A673 (cell line): ENCODE measurements at regions not wholly inside any gene's neighbourhood (a gene's known extent, or its start where the extent isn't known, plus 50 kb on each side); places are given as distances from the start of the nearest gene placed in this dataset.

Source experiments
- BruUV-seq: library from RNA; stranded (reverse); fragments of 400-500 nt; replicated peaks from 2 replicates; lab custom pipeline; 2021; lab: Mats Ljungman, UMichigan
- CTCF ChIA-PET: fragments of 300-600 bp; sonication (Branson Sonifier 250); formaldehyde crosslinking; loops from one replicate; lab custom pipeline; 2022; ENCODE audit warnings: antibody characterized with exemption; lab: Charles Lee
- POLR2A ChIA-PET: fragments of 300-600 bp; sonication (Branson Sonifier 250); formaldehyde crosslinking; loops from one replicate; lab custom pipeline; 2022; ENCODE audit warnings: antibody characterized with exemption; ENCODE audit not compliant: low non-redundant PET; lab: Charles Lee
- DNase-seq: peaks from one replicate; pipeline ENCODE4 v3.0.0-alpha.2; 2015; ENCODE audit warnings: low spot score
- H3K27ac ChIP-seq: fragments of 200-600 bp; sonication (generic); 2 replicates; pipeline ENCODE4 v1.5.1; 2016; ENCODE audit warnings: mixed run types, low read depth, mild to moderate bottlenecking, mixed read lengths, antibody characterized with exemption, low read length; ENCODE audit not compliant: poor library complexity, severe bottlenecking
- H3K27me3 ChIP-seq: fragments of 200-600 bp; sonication (generic); replicated peaks from 2 replicates; pipeline ENCODE4 v1.6.1; 2017; ENCODE audit warnings: mixed run types, low read depth, mild to moderate bottlenecking, mixed read lengths, antibody characterized with exemption, low read length; ENCODE audit not compliant: insufficient read depth, poor library complexity
- H3K36me3 ChIP-seq: fragments of 200-600 bp; sonication (generic); 2 replicates; pipeline ENCODE4 v1.6.1; 2016; ENCODE audit warnings: mixed run types, mild to moderate bottlenecking, mixed read lengths, antibody characterized with exemption, low read length; ENCODE audit not compliant: insufficient read depth, poor library complexity, severe bottlenecking
- H3K4me1 ChIP-seq: fragments of 200-600 bp; sonication (generic); 2 replicates; pipeline ENCODE4 v1.6.1; 2017; ENCODE audit warnings: mixed run types, mild to moderate bottlenecking, mixed read lengths, antibody characterized with exemption, low read length; ENCODE audit not compliant: insufficient read depth, poor library complexity, severe bottlenecking
- H3K4me3 ChIP-seq: fragments of 200-600 bp; sonication (generic); 2 replicates; pipeline ENCODE4 v1.5.1; 2016; ENCODE audit warnings: low read depth, mixed run types, mild to moderate bottlenecking, mixed read lengths, low read length; ENCODE audit not compliant: poor library complexity, severe bottlenecking
- H3K9me3 ChIP-seq: fragments of 200-600 bp; sonication (generic); 2 replicates; pipeline ENCODE4 v1.6.1; 2016; ENCODE audit warnings: mixed run types, low read depth, mild to moderate bottlenecking, mixed read lengths, antibody characterized with exemption, low read length; ENCODE audit not compliant: poor library complexity, severe bottlenecking
- EZH2 ChIP-seq: fragments of 200-600 bp; sonication (generic); IDR thresholded peaks from 2 replicates; pipeline ENCODE4 v1.6.1; 2017; ENCODE audit warnings: borderline replicate concordance, low read depth, mild to moderate bottlenecking, mixed read lengths, antibody characterized with exemption, low read length; ENCODE audit not compliant: poor library complexity, severe bottlenecking
- intact Hi-C: fragments of 100-400 bp; cut with micrococcal nuclease; formaldehyde crosslinking; loops from one replicate; pipeline ENCODE4 v1.10.0; 2022; ENCODE audit not compliant: unreplicated experiment
- TF ChIP-seq, protein P1 (sequence below): fragments of 300-800, 200-600 bp; sonication (generic); conservative IDR thresholded peaks from 2 replicates; pipeline ENCODE4 v1.5.1; 2017; ENCODE audit warnings: low read depth, mild to moderate bottlenecking, antibody characterized with exemption, low read length, moderate library complexity, mixed read lengths

DNA sequence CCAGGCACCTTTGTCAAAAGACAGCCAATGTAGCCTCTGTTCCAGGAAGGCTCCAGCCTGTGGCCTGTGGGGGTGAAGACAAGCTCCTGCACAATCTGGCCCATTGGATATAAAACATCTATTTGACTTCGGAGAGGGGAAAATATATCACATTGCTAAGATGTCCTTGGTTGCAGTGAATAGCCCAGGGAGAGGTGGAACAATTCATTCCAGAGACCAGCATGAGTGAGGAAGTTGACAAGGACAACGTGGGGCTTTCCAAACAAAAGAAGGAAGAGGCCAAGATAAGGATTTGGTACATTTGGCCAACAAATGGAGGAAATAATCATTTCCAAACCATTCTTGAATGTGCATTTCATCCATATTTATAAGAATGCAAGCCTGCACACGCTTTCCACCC lies 187.0 kb downstream of the ETS2 start:
- intact Hi-C loops: no loop called here
- no TSS peak for BruUV-seq

DNA sequence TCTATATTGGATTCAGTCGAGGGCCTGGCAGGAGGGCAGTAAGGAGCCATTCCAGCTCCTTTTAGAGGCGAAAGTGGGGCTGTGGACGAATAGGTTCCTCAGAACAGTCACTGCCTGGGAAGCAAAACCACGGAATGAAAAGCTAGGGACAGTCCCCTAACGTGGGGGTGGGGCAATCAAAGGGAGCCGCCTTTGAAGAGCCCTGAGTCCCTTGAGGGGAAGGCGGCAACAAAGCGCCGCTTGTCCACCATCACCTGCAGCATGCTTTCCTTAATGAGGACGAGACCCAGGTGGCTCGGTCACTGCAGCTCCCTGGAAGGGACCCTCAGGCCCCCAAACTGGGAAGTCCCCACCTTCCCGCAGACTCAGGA lies 184.7 kb downstream of the ETS2 start:
- intact Hi-C loops: no loop called here
- Histone ChIP-seq H3K27ac (no peak overlapping the region), H3K9me3 (no peaks in the 10 kb centered on the region), H3K4me1 (peaks cover 62% of the 10 kb centered on the region), H3K36me3 (no peaks in the 10 kb centered on the region), H3K27me3 (no peaks in the 10 kb centered on the region), H3K4me3 (no peak overlapping the region)
- CTCF ChIA-PET: no interaction called here
- POLR2A ChIA-PET: no interaction called here
- no TSS peak for BruUV-seq
- no peak for TF ChIP-seq EZH2
- TF ChIP-seq, protein P1, sequence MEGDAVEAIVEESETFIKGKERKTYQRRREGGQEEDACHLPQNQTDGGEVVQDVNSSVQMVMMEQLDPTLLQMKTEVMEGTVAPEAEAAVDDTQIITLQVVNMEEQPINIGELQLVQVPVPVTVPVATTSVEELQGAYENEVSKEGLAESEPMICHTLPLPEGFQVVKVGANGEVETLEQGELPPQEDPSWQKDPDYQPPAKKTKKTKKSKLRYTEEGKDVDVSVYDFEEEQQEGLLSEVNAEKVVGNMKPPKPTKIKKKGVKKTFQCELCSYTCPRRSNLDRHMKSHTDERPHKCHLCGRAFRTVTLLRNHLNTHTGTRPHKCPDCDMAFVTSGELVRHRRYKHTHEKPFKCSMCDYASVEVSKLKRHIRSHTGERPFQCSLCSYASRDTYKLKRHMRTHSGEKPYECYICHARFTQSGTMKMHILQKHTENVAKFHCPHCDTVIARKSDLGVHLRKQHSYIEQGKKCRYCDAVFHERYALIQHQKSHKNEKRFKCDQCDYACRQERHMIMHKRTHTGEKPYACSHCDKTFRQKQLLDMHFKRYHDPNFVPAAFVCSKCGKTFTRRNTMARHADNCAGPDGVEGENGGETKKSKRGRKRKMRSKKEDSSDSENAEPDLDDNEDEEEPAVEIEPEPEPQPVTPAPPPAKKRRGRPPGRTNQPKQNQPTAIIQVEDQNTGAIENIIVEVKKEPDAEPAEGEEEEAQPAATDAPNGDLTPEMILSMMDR: no peak
- no peak for DNase-seq

More for the DNA sequence above, 187.0 kb downstream of the ETS2 start:
- no peaks in the 10 kb centered on the region for H3K9me3 ChIP-seq
- H3K36me3 ChIP-seq: no peaks in the 10 kb centered on the region
- POLR2A ChIA-PET: no interaction called here
- CTCF ChIA-PET: no interaction called here
- peaks cover 41% of the 10 kb centered on the region for H3K4me1 ChIP-seq
- no peak overlapping the region for H3K27ac ChIP-seq
- TF ChIP-seq, protein P1: no peak
- TF ChIP-seq EZH2: no peak
- H3K4me3 ChIP-seq: no peak overlapping the region
- no peaks in the 10 kb centered on the region for H3K27me3 ChIP-seq
- DNase-seq: no peak

DNA sequence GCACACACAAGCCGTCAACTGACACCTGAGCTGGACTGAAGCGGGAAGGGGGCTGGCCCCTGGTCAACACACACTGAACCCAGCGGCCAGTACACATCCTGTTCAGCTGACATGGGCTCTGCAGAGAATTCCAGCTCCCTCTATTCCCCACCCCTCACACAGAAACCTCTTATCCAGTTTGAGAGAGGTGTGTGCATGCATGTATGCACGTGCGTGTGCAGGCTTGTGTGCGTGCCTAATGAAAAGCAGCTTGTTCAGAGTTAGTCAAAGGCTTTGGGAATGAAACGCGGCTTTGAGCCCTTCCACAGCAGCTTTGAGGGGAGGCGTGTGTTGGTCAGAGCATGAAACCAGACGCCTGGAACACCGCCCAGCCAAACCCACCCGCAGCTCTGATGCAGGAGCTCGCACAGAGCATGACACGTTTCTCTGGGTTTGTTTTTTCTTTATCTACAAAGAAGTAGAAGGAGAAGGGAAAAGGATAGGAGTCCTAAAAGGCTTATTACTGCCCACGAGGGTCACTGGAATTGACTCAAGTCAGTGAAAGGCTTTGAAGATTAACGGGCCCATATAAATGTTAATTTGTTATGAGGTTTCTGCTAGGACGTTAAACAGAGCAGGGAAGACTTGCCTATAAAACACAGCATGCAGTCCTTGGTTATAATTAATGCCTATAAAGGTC lies 184.2 kb downstream of the ETS2 start:
- intact Hi-C loops: no loop called here
- no peak overlapping the region for H3K4me3 ChIP-seq
- BruUV-seq: no TSS peak
- H3K36me3 ChIP-seq: no peaks in the 10 kb centered on the region
- peak; percentile 48 for DNase-seq
- no peak overlapping the region for H3K27ac ChIP-seq
- ChIA-PET POLR2A (no interaction called here), CTCF (no interaction called here)
- H3K4me1 ChIP-seq: peaks cover 67% of the 10 kb centered on the region
- no peaks in the 10 kb centered on the region for H3K27me3 ChIP-seq
- H3K9me3 ChIP-seq: no peaks in the 10 kb centered on the region
- no peak for TF ChIP-seq EZH2
- TF ChIP-seq, protein P1: no peak
